ENCODE measurements at regions not wholly inside any gene's neighbourhood (a gene's known extent, or its start where the extent isn't known, plus 50 kb on each side); places are given as distances from the start of the nearest gene placed in this dataset.

DNA sequence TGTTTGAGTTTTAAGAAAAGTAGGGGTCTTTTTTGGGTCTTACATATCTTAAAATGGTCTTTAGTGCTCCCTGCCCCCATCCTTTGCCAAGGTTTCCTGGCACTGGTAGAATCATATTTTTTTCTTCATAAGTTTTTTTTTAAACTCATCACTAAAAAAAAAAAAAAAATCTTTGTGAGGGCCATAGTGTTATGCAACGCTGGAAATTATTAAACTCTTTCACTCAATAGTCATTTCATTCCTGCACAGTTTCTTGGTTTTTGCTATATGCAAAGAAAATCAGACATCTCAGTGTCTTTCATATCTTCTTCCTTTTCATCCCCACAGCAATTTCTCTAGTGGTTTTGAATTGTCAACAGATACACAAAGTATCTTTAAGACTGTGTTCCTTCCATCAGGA lies 95.6 kb downstream of the TMA16 start:
- no peak for TF ChIP-seq CTCF (IDR thresholded peaks at IDR 0.05)
- no peak for TF ChIP-seq EZH2 (IDR thresholded peaks at IDR 0.05)
- TF ChIP-seq EZH2phosphoT487 (IDR thresholded peaks at IDR 0.05), result no peak
